H1 (cell line): ENCODE measurements at regions not wholly inside any gene's neighbourhood (a gene's known extent, or its start where the extent isn't known, plus 50 kb on each side); places are given as distances from the start of the nearest gene placed in this dataset.

Source experiments
- EGR1 ChIP-seq: IDR thresholded peaks from 2 replicates; pipeline ENCODE4 v1.6.1; 2011; ENCODE audit warnings: low read depth, low read length, borderline replicate concordance
- HDAC6 ChIP-seq: IDR thresholded peaks from one replicate; pipeline ENCODE4 v1.7.1; 2012; ENCODE audit warnings: low read depth, mild to moderate bottlenecking, inconsistent platforms, low read length, moderate library complexity
- RAD21 ChIP-seq, 2 experiments: IDR thresholded peaks in 1 of 2; conservative IDR thresholded peaks in 1 of 2; 2 replicates each; pipeline ENCODE4 v1.6.1; 2011; ENCODE audit warnings: low read depth in 2 of 2, low read length in 2 of 2, improper control_type of control experiment in 1 of 2, inconsistent platforms in 1 of 2, mild to moderate bottlenecking in 1 of 2, moderate library complexity in 1 of 2
- SIN3A ChIP-seq, 2 experiments: IDR thresholded peaks in 1 of 2; conservative IDR thresholded peaks in 1 of 2; 2 replicates each; pipeline ENCODE4 v1.6.1; 2011 to 2012; ENCODE audit warnings: low read length in 2 of 2, improper control_type of control experiment in 1 of 2, low read depth in 1 of 2, mild to moderate bottlenecking in 1 of 2
- SP1 ChIP-seq: IDR thresholded peaks from 2 replicates; pipeline ENCODE4 v1.6.1; 2011; ENCODE audit warnings: low read depth, low read length
- SP2 ChIP-seq: IDR thresholded peaks from 2 replicates; pipeline ENCODE4 v1.6.1; 2012; ENCODE audit warnings: mild to moderate bottlenecking, low read length, inconsistent platforms

DNA sequence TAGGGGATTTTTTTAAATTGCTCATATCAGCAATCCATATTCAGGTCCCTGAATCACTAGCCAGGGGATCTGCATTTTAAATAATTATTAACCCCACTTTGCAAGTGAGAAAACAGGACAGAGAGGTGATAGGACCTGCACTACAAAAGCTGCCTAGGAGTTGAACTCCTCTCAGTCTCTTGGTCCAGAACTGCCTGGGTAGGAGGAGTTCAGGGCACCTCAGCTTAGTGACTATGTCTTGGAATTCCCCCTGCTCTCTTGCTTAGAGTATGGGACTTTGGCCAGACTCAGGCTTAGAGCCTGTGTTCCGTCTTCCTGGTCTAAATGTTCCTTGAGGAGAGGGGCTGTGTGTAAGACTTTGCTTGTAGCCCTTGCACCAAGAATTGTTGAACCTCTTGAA lies 68.2 kb upstream of the WSCD2 start (continued):
- no peak for TF ChIP-seq SIN3A (conservative IDR thresholded peaks at IDR 0.05 in 1 of 2, IDR thresholded peaks at IDR 0.05 in 1 of 2; ENCODE audit: low read depth in 1 of 2, low read length in 2 of 2)
- no peak for TF ChIP-seq EGR1
- TF ChIP-seq SP2 = no peak
- TF ChIP-seq RAD21 (IDR thresholded peaks at IDR 0.05 in 1 of 2, conservative IDR thresholded peaks at IDR 0.05 in 1 of 2; ENCODE audit: low read depth in 2 of 2, low read length in 2 of 2) = no peak
- no peak for TF ChIP-seq HDAC6
- TF ChIP-seq SP1 = no peak
